GM21515 (cell line): ENCODE measurements at regions not wholly inside any gene's neighbourhood (a gene's known extent, or its start where the extent isn't known, plus 50 kb on each side); places are given as distances from the start of the nearest gene placed in this dataset.
"Not testable (repeated sequence)": the region's sequence is repeated elsewhere in the genome, so short reads cannot be mapped to it uniquely, and the experiment has no call there.

ENCODE experiments used
- ATAC-seq: cut with Tn5 transposase; IDR thresholded peaks from one replicate; pipeline ENCODE4 v1.9.1; 2021; ENCODE audit not compliant: unreplicated experiment

GRCh38 chr10:105751688-105752087, 1110.6 kb downstream of the SORCS3 start:
- ATAC-seq: no peak

- no peak for ATAC-seq
These were observed 1104.6 kb downstream of the SORCS3 start for GRCh38 chr10:105745596-105746148.

GRCh38 chr10:105743343-105744056, 1102.4 kb downstream of the SORCS3 start:
- no peak for ATAC-seq

- ATAC-seq: no peak
These were observed 1101.8 kb downstream of the SORCS3 start for GRCh38 chr10:105742923-105743322.

- ATAC-seq: no peak
These were observed 1101.1 kb downstream of the SORCS3 start for GRCh38 chr10:105742184-105742583.

GRCh38 chr10:105734479-105734878, 1093.4 kb downstream of the SORCS3 start:
- no peak for ATAC-seq

GRCh38 chr10:105733924-105734323, 1092.8 kb downstream of the SORCS3 start:
- no peak for ATAC-seq

- no peak for ATAC-seq
These were observed 1088.3 kb downstream of the SORCS3 start for GRCh38 chr10:105729428-105729827.

GRCh38 chr10:105727586-105727985, 1086.5 kb downstream of the SORCS3 start:
- ATAC-seq: not testable (repeated sequence)

GRCh38 chr10:105727131-105727530, 1086.0 kb downstream of the SORCS3 start:
- no peak for ATAC-seq

- no peak for ATAC-seq
These were observed 1085.1 kb downstream of the SORCS3 start for GRCh38 chr10:105726149-105726548.

GRCh38 chr10:105725007-105725406, 1083.9 kb downstream of the SORCS3 start:
- no peak for ATAC-seq

GRCh38 chr10:105718207-105718995, 1077.3 kb downstream of the SORCS3 start:
- ATAC-seq: no peak

GRCh38 chr10:105714728-105715127, 1073.6 kb downstream of the SORCS3 start:
- no peak for ATAC-seq

GRCh38 chr10:105707603-105708002, 1066.5 kb downstream of the SORCS3 start:
- ATAC-seq: no peak

- ATAC-seq: no peak
These were observed 1065.4 kb downstream of the SORCS3 start for GRCh38 chr10:105706281-105707026.

- no peak for ATAC-seq
These were observed 1061.1 kb downstream of the SORCS3 start for GRCh38 chr10:105702211-105702610.

GRCh38 chr10:105700218-105700617, 1059.1 kb downstream of the SORCS3 start:
- no peak for ATAC-seq

- ATAC-seq: no peak
These were observed 1058.4 kb downstream of the SORCS3 start for GRCh38 chr10:105699504-105699903.

GRCh38 chr10:105698592-105698991, 1057.5 kb downstream of the SORCS3 start:
- no peak for ATAC-seq

GRCh38 chr10:105697290-105697780, 1056.2 kb downstream of the SORCS3 start:
- ATAC-seq: no peak
